Glutamatergic neuron (in vitro differentiated cells): ENCODE measurements at regions not wholly inside any gene's neighbourhood (a gene's known extent, or its start where the extent isn't known, plus 50 kb on each side); places are given as distances from the start of the nearest gene placed in this dataset.
A peak's percentile ranks its signal among the peaks of the same experiment; 100 is the strongest.

Experiments used
- DNase-seq: peaks from one replicate; pipeline ENCODE4 v3.0.0; 2022
- H3K27ac Mint-ChIP-seq: one replicate; pipeline ENCODE4 v1.8.0; 2020; ENCODE audit warnings: mild to moderate bottlenecking, mixed read lengths, inconsistent platforms; ENCODE audit not compliant: unreplicated experiment
- H3K27me3 Mint-ChIP-seq: one replicate; pipeline ENCODE4 v1.8.0; 2020; ENCODE audit warnings: mild to moderate bottlenecking, moderate library complexity, mixed read lengths, inconsistent platforms; ENCODE audit not compliant: unreplicated experiment
- H3K36me3 Mint-ChIP-seq: one replicate; pipeline ENCODE4 v1.8.0; 2020; ENCODE audit warnings: mild to moderate bottlenecking, mixed read lengths, inconsistent platforms; ENCODE audit not compliant: unreplicated experiment
- H3K4me1 Mint-ChIP-seq: one replicate; pipeline ENCODE4 v1.8.0; 2020; ENCODE audit warnings: mild to moderate bottlenecking, low read depth, mixed read lengths, inconsistent platforms; ENCODE audit not compliant: unreplicated experiment
- H3K4me3 Mint-ChIP-seq: one replicate; pipeline ENCODE4 v1.8.0; 2020; ENCODE audit warnings: mild to moderate bottlenecking, mixed read lengths, inconsistent platforms; ENCODE audit not compliant: unreplicated experiment
- H3K9me3 Mint-ChIP-seq: one replicate; pipeline ENCODE4 v1.8.0; 2020; ENCODE audit warnings: mild to moderate bottlenecking, moderate library complexity, mixed read lengths, inconsistent platforms; ENCODE audit not compliant: unreplicated experiment
- TF ChIP-seq, protein P1 (sequence below): fragments of 200-600 bp; sonication (generic); IDR thresholded peaks from one replicate; pipeline ENCODE4 v1.5.0; 2021; ENCODE audit not compliant: partially characterized antibody, unreplicated experiment

DNA sequence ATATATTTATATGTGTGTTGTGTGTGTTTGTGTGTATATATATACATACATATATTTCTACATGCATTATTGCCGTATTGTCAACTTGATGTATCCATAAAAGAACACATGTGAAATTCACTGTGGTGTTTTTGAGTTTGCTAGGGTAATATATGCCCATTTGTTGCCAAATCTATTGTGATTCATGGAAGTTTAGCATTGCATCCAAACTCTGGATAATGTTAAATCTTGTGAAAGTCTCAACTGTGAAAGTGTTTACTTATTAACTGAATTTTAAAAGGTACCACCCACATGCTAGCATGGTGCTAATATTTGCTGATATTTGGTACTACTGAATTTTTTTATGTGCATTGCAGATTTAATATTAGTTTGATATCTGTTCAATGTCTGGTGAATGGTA is 96.6 kb upstream of the SLC8A1 start:
- no peak for DNase-seq
- TF ChIP-seq, protein P1, sequence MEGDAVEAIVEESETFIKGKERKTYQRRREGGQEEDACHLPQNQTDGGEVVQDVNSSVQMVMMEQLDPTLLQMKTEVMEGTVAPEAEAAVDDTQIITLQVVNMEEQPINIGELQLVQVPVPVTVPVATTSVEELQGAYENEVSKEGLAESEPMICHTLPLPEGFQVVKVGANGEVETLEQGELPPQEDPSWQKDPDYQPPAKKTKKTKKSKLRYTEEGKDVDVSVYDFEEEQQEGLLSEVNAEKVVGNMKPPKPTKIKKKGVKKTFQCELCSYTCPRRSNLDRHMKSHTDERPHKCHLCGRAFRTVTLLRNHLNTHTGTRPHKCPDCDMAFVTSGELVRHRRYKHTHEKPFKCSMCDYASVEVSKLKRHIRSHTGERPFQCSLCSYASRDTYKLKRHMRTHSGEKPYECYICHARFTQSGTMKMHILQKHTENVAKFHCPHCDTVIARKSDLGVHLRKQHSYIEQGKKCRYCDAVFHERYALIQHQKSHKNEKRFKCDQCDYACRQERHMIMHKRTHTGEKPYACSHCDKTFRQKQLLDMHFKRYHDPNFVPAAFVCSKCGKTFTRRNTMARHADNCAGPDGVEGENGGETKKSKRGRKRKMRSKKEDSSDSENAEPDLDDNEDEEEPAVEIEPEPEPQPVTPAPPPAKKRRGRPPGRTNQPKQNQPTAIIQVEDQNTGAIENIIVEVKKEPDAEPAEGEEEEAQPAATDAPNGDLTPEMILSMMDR = no peak
- Mint-ChIP-seq H3K9me3 (no peaks in the 10 kb centered on the region), H3K4me3 (no peak overlapping the region), H3K4me1 (no peaks in the 10 kb centered on the region), H3K27me3 (no peaks in the 10 kb centered on the region), H3K36me3 (no peaks in the 10 kb centered on the region), H3K27ac (no peak overlapping the region)

GRCh38 chr2:40550085-40550484 is 98.2 kb upstream of the SLC8A1 start:
- no peak overlapping the region for H3K4me3 Mint-ChIP-seq
- H3K36me3 Mint-ChIP-seq = no peaks in the 10 kb centered on the region
- no peaks in the 10 kb centered on the region for H3K9me3 Mint-ChIP-seq
- no peak for DNase-seq
- TF ChIP-seq, protein P1 = no peak
- H3K4me1 Mint-ChIP-seq = no peaks in the 10 kb centered on the region
- no peak overlapping the region for H3K27ac Mint-ChIP-seq
- H3K27me3 Mint-ChIP-seq = no peaks in the 10 kb centered on the region

- Mint-ChIP-seq H3K9me3 (no peaks in the 10 kb centered on the region), H3K27ac (no peak overlapping the region), H3K36me3 (no peaks in the 10 kb centered on the region), H3K4me3 (no peak overlapping the region), H3K27me3 (no peaks in the 10 kb centered on the region), H3K4me1 (no peaks in the 10 kb centered on the region)
- TF ChIP-seq, protein P1 = no peak
- no peak for DNase-seq
Measured at GRCh38 chr2:40551081-40551480, 99.2 kb upstream of the SLC8A1 start.

DNA sequence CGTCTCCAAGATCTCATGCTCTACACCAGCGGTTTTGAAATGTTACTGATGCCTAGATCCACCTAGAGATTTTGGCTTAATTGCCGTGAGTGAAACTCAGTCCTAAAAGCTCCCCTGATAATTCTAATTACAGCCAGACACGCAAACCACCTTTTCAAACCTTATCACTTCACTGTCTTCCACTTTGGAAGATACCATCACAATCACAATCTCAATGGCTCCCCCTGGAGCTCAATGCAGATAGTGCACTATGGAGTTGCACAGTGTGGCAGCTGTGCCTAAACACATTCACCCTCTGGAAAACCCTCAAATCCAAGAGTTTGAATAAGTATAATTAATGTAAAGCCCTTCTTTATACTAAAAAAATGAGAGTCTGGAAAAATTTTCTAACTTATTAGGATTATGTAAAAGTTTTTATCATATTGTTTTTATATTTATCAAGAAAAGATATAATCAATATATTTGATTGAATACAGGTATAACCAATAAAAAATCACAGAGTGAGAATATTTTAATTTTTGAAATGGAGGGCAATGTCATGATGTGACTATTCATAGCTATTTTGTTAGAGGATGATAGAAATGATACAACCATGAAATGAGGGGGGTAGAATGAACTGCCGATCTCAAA is 102.9 kb upstream of the SLC8A1 start:
- Mint-ChIP-seq H3K36me3 (no peaks in the 10 kb centered on the region), H3K9me3 (no peaks in the 10 kb centered on the region), H3K4me3 (no peak overlapping the region), H3K27ac (no peak overlapping the region), H3K4me1 (no peaks in the 10 kb centered on the region), H3K27me3 (no peaks in the 10 kb centered on the region)
- TF ChIP-seq, protein P1 = peak; percentile 90
- peak; percentile 74 for DNase-seq

DNA sequence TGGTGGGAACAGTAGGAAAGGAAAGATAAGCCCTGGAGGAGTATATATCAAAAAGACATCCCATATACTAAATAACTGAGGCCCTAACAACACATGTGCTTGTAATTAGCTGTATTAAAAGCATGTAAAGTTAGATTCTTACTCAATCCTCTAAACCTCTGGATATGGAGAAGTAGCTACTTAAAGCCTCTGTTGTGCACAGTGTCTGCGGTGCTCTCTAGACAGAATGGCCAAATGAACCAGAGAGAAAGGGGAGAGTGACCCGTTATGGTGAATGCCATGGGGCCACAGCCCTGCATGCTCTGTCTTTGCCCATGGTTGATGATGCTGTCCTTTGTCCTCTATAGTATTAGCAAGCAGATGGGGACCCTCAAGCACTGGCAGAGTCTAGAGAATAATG is 104.4 kb upstream of the SLC8A1 start:
- no peak for DNase-seq
- no peak overlapping the region for H3K4me3 Mint-ChIP-seq
- H3K4me1 Mint-ChIP-seq = no peaks in the 10 kb centered on the region
- H3K27ac Mint-ChIP-seq = no peak overlapping the region
- no peaks in the 10 kb centered on the region for H3K36me3 Mint-ChIP-seq
- H3K9me3 Mint-ChIP-seq = no peaks in the 10 kb centered on the region
- TF ChIP-seq, protein P1 = no peak
- no peaks in the 10 kb centered on the region for H3K27me3 Mint-ChIP-seq
